Right renal cortex interstitium (tissue), 3 donors: ENCODE measurements at regions not wholly inside any gene's neighbourhood (a gene's known extent, or its start where the extent isn't known, plus 50 kb on each side); places are given as distances from the start of the nearest gene placed in this dataset.
"Not testable (repeated sequence)": the region's sequence is repeated elsewhere in the genome, so short reads cannot be mapped to it uniquely, and the experiment has no call there.

Experiments used
- DNase-seq, 3 donors: peaks; one replicate each; pipeline ENCODE4 v3.0.0-alpha.2; 2013; ENCODE audit warnings: low read depth in 3 of 3, low spot score in 2 of 3

DNA sequence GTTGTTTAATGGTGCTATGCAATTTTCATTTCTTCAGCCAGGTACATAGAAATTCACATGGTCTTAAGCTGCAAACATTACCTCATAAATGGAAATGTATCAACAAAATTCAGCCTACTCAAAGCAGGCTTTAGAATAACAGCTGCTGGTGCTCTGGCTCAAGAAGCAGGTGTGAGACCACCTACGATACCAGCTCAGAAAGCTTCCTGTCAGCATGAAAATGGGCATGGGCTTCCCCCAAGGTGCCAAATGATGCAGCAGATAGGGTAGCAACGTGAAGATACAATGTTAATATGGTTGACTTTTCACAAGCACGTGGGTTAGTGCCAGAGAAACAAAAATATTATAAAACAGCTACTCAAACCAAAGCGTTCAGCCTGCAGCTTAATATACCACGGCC, 343.4 kb upstream of the PRICKLE1 start:
- no peak for DNase-seq

DNA sequence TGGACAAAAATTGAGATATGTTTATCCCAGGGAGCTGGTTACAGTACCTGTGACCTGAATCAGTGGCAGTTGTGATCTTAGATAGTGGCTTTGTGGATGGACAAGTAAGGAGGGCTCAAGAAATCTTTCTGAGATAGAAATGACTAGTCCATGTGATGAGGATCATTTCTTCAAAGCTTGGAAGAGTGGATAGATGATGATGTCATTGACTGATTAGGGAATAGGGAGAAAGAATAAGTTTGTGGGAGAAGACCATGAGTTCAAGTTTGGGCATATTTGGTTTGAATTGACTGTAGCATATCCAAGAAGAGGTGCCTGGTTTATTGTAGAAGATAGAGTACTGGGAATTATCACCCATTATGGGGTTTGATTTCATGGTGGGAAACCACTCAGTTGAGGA, 336.7 kb upstream of the PRICKLE1 start:
- no peak for DNase-seq

DNA sequence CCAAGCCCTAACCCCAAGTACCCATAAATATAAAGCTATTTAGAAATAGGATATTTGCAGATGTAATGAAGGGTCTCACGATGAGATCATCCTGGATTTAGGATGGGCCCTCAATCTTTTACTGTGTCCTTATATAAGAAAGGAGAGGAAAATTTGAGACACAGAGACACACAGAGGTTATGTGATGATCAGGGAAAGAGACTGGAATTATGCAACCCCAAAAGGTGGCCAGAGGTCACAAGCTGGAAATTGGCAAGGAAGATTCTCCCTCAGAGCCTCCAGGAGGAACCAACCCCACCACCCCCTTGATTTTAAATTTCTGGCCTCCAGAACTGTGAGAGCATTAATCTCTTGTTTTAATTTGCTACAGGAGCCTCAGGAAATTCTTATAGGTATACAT, 334.9 kb upstream of the PRICKLE1 start:
- DNase-seq: no peak

DNA sequence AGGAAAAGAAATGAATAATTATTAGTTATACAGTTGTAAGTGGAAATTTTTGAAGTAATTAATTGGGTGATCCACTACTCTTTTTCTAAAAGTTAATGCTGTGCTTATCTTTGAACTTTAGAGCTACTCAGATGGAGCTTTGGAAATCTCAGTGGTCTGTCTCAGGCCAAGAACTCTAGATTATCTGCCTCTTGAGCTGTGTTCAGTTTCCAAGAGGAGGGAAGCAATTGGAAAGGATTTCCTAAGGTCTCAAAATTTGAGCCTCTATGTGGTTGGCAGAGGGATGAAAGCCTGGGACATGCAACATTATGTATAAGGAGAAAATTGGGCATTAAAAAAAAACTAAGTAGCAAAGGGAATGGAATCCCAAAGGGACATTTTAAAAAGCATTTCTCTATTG, 334.0 kb upstream of the PRICKLE1 start:
- DNase-seq: no peak

DNA sequence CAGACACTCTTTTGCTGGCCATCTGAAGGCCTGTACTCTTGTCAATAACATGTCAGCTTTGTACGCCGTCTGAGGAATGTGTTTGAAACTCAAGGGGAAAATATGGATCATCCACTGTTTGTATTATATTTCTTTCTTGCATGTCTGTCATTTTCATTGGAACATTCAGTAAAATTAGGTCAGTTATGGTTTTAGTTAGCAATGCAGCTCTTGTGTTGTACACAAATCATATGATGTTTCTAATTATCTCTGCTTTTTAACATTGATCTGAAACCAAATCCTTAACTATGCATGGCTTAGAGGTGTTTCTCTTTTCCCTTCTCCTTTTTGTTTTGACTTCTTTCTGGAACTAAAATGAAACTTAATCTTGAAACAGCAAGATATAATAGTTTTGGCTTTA, 333.6 kb upstream of the PRICKLE1 start:
- no peak for DNase-seq

DNA sequence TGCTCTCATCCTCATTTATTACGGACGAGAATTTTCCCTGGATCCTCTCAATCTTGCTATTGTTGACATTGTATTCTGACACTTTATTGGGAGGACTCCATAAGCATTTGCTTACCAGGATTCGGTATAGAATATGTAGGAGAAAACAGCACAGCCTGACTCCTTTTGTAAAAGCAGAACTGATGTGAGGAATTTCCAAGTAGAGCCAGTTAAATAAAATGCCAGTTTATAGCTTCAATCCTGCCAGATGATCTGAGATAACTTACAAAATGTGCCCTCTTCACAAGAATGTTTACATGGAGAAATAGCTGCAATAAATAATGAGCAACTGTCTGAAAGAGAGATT, 332.9 kb upstream of the PRICKLE1 start:
- no peak for DNase-seq

DNA sequence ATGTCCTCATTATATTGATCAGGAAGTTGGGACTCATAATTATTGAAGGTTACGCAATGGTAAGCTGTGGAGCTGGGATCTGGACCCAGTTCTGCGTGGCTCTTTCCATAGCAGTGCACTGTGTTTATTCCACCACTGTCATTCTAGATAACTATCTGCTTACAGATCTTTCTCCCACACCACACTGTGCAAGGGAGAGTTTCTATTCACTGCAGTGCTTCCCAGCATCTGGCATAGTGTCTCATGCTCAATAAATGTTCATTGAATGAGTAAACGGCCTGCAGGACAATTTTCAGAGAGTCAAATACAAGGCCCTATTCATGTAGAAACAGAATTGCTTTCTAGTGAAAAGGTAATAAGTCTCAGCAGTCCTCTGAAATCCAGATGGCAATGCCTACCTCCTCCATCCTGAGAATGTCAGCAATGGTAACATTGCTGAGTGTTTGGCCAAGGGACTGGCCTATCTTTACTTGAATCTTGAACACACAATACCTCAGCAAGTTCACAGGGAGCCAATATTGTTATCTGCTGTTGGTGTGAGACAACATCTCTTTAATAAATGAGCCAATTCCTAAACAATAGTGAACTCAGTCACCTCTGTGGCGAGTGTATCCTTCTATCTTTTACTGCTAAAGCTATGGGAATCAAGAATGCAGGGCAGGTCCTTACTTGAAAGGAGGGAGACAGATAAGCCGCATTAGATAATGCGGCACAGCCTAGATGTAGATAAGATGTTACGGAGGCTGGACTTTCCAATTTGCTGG, 332.4 kb upstream of the PRICKLE1 start:
- no peak for DNase-seq

DNA sequence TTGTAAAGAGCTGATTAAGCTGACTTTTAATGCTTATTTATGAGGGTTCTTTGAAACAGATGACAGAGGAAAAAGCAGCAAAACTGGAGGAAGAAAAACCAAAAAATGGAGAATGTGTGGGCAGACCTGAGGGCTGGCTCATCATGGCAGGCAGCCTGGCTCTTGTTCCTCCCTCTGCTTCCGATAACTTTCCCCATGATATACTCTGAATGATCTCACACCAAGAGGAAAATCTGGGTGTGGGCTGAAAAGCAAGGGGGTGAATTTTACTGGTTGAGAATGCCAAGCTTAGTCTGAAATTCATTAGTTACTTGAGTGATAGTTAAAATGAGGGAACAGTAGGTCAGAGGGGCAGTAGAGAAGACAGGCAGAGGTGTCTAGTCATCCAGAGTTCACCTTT, 330.1 kb upstream of the PRICKLE1 start:
- DNase-seq: no peak

DNA sequence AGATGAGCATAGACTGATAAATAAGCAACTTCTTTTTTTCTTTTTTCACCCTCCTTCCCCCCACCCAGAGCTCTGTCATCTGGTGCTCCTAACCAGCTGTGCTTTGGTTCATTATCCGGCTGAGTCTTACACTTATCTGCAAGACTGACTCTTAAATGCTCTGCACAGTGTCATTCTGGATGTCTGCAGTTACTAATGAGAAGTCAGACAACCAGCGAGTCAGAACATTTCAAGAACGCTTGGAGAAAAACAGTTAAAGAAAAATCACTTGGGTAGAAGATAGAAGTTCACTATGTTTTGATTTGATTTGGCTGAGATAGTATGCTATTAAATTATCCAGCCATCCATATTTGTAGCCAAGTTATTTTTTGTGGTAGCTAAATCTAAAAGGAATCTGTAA, 328.9 kb upstream of the PRICKLE1 start:
- no peak for DNase-seq

DNA sequence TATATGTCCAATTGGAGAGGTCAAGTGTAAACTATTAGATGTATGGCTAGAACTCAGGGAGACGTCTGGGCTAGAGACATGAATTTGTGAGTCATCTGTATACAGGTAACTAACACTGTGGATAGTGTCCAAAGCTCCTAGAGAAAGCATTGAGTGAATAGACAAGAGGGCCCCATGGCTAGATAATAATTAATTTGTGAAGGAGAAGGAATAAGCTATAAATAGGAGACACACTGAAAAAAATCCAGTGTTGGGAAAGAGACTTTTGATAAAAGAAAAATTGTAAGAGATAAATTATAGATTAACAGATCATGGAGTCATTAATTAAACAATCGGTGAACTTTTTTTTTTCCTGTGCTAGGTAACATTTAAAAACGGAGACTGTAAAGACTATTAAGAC, 326.6 kb upstream of the PRICKLE1 start:
- DNase-seq: no peak

DNA sequence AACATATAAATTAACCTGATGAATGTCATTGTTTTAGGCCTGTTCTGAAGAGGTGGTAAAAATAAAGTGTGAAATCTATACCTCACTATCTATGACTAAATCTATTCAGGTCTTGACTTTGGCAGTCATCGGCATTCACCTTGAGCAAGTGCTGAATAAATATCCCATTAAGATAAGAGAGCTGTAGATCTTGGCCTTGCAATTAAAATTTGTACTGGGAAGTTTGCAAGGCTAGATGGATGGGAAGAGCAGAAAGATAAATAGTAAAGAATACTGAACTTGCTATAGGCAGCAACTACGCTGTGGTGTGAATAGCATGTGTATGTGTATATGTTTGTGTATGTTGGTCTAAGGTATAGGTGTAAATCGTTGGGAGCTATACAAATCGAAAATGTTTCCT, 325.9 kb upstream of the PRICKLE1 start:
- no peak for DNase-seq

DNA sequence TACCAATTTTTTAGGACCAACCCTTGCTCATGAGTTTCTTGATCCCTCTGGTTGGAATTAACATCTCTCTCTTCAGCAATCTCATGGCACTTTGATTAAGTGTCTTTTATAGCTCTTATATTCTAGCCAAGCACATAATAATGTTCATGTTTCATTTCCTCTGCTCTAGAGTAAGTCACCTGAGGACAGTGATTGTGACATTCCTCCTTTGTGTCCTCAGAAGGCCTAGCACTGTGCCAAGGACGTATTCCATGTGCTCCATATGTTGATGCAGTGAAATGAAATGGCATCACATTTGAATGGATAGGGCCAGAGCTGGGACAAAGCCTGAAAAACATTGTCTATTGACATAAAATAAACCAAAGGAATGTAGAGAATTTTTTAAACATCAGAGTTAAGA, 322.8 kb upstream of the PRICKLE1 start:
- DNase-seq: no peak

DNA sequence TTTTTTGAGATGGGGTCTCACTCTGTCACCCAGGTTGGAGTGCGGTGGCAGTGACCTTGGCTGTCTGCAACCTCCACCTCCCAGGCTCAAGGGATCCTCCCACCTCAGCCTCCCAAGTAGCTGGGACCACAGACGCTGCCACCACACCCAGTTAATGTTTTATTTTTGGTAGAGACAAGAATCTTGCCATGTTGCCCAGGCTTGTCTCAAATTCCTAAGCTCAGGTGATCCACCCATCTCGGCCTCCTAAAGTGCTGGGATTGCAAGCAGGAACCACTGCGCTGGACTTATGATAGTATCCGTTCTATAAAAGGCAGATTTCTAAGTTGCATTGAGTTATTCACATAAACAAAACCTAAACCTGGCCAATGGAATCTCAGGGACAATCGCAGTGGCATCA, 321.1 kb upstream of the PRICKLE1 start:
- no peak for DNase-seq

DNA sequence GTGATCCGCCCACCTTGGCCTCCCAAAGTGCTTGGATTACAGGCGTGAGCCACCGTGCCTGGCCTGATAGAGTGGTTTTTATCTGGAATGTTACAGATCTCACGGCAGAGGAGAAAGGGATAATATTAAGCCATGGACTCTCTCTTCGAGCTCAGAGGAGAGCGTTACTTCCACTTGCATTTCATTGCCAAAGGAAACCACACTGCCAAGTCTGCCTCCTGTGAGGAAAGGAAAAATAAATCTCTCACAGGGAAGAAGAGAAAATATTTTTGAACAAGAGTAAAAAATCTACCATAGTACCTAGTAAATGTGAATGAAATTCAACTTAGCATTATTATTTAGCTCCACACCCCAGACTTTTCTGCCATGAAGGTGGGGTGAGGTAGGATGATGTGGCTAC, 319.2 kb upstream of the PRICKLE1 start:
- no peak for DNase-seq

DNA sequence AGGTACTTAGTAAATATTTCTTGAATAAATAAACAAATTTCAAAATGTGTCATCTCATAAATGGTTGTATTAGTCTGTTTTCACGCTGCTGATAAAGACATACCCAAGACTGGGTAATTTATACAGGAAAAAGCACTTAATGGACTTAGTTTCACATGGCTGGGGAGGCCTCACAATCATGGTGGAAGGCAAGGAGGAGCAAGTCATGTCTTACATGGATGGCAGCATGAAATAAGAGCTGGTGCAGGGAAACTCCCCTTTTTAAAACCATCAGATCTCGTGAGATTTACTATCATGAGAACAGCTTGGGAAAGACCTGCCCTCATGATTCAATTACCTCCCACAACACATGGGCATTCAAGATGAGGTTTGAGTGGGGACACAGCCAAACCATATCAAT, 317.3 kb upstream of the PRICKLE1 start:
- DNase-seq: not testable (repeated sequence)

DNA sequence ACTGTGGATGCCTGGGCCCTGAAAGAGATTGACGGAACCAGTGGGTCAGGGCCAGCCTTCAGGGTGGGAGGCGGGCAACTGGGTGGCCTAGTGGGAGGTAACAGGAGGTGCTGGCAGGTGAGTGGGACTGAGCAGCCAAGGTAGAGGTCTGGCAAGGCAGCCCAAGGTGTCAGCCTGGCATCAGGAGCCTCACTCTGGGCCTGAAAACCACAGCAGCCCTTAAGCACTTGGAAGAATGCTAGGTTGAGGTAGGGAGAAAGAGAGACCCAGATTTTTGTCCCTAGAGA, 315.8 kb upstream of the PRICKLE1 start:
- DNase-seq: no peak

DNA sequence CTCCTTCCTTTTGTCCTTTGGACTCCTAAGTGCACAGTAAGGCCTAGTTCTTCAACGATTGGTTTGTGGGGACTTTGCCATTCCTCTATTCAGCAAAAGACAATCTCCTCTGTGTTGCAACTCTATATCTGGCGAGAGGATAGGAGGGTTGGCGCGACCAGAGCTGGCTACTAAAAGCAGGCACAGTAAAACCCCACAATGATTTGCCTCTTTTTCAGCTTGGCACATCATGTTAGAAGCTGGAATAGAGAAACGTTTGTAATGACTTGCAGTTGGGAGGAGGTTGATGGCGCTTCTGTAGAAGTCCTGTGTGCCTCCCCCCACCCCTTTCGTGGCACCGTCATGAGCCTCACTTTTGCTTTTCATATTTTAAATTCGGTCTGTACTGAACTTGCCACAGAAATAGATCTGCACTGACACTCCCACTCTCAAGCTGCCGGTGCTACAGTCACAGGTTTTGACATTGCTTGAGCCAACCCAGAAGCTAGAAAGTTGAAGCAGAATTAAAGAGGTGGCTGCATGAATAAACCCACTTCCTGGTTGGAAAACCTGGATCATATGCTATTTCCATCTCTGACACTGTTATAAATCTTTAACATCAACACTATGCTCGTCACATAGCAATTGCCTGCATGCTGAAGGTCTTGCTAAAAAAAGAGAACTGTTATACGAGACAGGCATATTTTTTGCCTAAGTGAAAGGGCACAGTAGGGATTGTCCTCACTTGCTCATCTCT, 315.3 kb upstream of the PRICKLE1 start:
- no peak for DNase-seq

DNA sequence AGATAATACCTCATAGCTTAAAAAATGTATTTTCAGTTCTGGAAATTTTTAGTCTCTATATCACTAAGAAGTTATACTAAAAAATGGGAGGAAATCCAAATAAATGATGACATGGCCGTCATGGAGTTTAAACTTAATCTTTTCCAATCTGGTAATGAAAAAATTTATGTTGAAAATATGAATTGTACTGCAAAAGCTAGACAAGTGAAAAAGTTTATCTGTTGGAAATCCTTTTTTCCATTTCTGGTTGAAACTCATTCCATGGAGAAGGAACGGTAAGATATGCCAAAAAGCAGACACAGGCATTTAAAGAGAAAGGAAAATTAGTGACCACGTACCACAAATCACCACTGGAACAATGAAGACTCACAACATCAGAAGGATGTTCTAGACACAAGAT, 314.2 kb upstream of the PRICKLE1 start:
- DNase-seq: no peak

DNA sequence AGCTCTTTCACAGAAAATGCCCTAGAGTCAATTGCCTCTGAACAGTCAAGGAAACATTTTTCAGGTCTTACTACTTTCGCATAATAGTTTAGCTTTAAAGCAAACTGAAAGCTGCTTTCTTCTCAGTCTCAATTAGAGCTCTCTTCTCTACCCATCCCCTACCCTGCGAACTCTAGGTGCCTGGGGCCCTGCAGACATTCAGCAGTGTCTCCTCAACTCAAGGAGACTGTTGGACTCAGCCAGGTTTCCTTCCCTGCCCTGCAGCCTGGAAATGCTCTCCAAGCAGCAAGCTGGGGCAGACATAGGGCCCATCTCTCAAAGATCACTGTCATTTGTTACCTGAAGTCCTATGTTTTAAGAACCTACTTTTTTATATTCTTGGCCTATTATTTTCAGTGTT, 312.5 kb upstream of the PRICKLE1 start:
- no peak for DNase-seq

DNA sequence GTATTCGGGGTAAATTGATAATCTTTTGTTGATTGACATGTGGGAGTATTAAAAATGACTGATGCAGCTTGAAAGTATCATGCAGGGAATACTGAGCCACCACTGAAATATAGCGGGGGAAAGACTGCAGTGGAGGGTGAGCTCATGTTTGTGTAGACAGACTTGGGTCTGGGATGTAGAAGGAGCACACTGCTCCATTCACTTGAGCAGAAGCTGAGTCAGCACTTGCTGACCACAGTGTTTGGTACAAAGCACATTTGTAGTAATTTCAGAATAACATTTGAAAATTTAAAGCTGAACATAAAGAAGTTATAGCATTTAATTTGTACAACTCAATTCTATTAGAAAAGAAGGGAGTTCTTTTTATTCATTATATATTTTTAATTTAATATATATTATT, 304.3 kb upstream of the PRICKLE1 start:
- DNase-seq: no peak

DNA sequence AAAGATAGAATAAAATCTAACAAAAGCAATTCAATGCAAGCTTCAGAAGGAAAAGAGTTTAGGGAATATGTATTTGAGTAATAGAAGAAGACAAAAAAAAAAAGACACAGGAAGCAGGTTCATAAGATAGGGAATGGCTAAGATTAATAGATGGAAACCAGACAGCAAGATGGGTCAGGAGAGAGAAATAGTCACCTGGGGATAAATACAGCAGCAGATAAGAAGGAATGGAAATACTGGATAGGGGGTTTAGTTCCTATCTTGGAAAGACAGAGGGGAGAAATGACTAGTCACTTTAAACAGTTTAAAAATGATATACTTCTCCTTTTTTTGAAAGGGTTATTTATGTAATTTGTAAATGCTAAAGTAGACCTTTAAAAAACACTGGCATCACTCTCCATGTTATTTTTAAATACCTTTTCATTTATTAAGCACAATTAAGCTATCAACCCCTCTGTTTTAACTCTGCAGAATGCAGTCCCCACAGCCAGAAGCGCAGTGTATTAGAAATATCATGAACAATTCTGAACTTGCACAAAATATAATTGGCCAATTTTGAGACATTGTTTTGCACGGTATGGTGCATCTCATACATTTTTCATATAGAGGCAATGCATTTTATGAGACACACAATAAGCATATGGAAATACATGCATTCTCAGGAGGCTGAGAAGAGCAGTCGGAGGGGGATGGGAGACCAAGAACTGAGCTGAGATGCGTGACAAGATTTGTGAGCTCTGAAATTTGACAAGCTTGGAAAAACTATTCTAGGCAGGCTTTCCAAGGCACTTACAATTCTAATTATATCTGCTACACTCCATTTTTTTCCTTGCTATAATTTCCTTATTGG, 303.4 kb upstream of the PRICKLE1 start:
- no peak for DNase-seq

DNA sequence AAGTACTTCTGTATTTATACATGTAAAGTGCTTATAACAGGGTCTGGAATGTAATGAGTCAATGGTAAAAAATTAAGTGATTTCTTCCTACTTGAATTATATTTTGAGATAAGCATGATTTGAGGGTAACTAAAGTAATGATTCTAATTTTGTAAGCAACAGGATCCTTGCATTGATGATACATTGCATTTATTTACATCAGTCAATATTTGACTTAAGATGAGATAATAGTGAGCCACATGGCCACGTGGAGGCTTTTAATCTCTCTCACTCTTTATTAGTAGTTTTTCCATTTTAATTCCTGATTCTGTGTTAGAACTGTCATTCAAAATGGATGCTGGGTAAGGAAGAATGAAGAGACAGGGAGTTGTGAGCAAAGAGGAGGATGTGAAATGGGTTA, 298.1 kb upstream of the PRICKLE1 start:
- DNase-seq: no peak
